ENCODE measurements at regions not wholly inside any gene's neighbourhood (a gene's known extent, or its start where the extent isn't known, plus 50 kb on each side); places are given as distances from the start of the nearest gene placed in this dataset.

DNA sequence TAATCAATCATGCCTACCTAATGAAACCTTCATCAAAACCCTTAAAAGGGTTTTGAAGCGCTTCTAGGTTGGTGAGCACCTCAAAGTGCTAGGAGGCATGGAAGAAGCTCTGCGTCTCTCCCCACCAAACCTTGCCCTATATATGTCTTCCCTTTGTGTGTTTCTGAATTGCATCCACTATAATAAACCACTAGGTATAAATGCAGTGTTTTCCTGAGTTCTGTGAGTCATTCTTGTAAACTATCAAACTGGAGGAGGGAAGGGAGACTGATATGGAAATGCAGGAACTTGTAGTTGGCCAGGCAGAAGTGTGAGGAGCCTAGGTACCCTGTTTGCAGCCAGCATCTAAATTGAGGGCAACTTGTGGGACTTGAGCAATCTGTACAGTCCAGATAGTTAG is 698.8 kb downstream of the DOK5 start:
- TF ChIP-seq, protein P1, sequence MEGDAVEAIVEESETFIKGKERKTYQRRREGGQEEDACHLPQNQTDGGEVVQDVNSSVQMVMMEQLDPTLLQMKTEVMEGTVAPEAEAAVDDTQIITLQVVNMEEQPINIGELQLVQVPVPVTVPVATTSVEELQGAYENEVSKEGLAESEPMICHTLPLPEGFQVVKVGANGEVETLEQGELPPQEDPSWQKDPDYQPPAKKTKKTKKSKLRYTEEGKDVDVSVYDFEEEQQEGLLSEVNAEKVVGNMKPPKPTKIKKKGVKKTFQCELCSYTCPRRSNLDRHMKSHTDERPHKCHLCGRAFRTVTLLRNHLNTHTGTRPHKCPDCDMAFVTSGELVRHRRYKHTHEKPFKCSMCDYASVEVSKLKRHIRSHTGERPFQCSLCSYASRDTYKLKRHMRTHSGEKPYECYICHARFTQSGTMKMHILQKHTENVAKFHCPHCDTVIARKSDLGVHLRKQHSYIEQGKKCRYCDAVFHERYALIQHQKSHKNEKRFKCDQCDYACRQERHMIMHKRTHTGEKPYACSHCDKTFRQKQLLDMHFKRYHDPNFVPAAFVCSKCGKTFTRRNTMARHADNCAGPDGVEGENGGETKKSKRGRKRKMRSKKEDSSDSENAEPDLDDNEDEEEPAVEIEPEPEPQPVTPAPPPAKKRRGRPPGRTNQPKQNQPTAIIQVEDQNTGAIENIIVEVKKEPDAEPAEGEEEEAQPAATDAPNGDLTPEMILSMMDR (conservative IDR thresholded peaks at IDR 0.05): no peak
- no peak for TF ChIP-seq ZFX (IDR thresholded peaks at IDR 0.05)
